ENCODE measurements at regions not wholly inside any gene's neighbourhood (a gene's known extent, or its start where the extent isn't known, plus 50 kb on each side); places are given as distances from the start of the nearest gene placed in this dataset.

DNA sequence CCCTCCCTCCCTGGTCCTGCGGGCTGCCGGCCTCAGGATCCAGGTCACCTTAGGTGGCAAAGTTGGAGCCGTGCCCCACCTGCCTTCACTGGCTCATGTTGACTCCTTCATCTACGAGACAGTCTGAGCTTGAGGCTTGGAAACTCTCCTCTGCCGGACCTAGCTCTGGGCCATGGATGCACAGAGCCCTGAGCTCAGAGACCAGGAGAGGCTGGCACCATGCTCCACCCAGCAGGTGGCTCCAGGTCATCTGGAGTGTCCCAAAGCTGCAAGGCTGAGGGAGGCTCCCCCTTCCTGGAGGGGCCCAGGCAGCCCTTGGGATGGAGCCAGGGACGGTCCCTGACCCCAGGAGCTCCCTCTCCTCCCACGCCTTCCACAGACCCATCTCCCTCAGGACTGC lies 81.3 kb downstream of the PDGFA start:
- TF ChIP-seq EP300 (IDR thresholded peaks at IDR 0.05; ENCODE audit: low read depth) (no peak), POLR2A (IDR thresholded peaks at IDR 0.05) (no peak), POLR2AphosphoS5 (IDR thresholded peaks at IDR 0.05) (no peak), CTCF (IDR thresholded peaks at IDR 0.05) (no peak)
- WGBS, 2 donors (ENCODE audit: low coverage in 1 of 2): 87% methylated on average over 6 of the region's 7 CpGs; no CpG with 5 or more reads in 1 of the 2 donors
- in situ Hi-C loops (cut with MboI; ENCODE audit: low pct_ligation_motif_present in 1 of 4, low pct_unique_long_range_greater_than_20kb in 1 of 4, low sequenced_read_pairs in 3 of 4) (no loop called here), intact Hi-C loops (cut with DNase I; ENCODE audit: low total_unique reads) (no loop called here)
- Histone ChIP-seq H3K27me3 (no peaks in the 10 kb centered on the region), H3K27ac (no peak overlapping the region), H3K4me1 (peaks cover 0 to 7% (median 3%) of the 10 kb centered on the region in 4 donors), H3K36me3 (no peaks in the 10 kb centered on the region), H3K4me3 (no peak overlapping the region), H3K9me3 (no peaks in the 10 kb centered on the region)
- DNase-seq: no peak

DNA sequence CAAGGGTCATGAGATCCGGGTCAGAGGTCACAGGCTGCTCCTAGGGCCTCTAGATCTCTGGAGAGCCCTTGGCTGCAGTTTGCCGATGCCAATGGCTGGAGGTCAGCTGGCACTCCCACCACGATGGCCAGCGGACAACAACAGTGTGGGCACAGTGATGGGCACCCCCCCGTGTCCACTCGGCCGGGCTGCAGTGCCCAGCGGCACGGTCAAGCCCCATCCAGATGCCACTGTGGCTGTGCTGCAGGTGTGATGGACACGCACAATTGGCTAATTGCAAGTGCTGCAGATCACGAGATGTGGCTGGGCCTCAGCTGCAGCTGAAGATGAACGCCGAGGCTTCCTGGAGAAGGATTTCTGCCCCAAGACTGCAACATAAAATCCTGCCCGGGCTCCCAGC lies 80.7 kb downstream of the PDGFA start:
- WGBS, 2 donors (ENCODE audit: low coverage in 1 of 2): 93% methylated on average over 13 of the region's 14 CpGs; no CpG with 5 or more reads in 1 of the 2 donors
- no peaks in the 10 kb centered on the region for H3K27me3 ChIP-seq
- H3K36me3 ChIP-seq: no peaks in the 10 kb centered on the region
- H3K9me3 ChIP-seq: no peaks in the 10 kb centered on the region
- intact Hi-C loops (cut with DNase I; ENCODE audit: low total_unique reads) (no loop called here), in situ Hi-C loops (cut with MboI; ENCODE audit: low pct_ligation_motif_present in 1 of 4, low pct_unique_long_range_greater_than_20kb in 1 of 4, low sequenced_read_pairs in 3 of 4) (no loop called here)
- H3K4me3 ChIP-seq: no peak overlapping the region
- H3K4me1 ChIP-seq: peaks cover 0 to 7% (median 3%) of the 10 kb centered on the region in 4 donors
- TF ChIP-seq POLR2A (IDR thresholded peaks at IDR 0.05) (no peak), CTCF (IDR thresholded peaks at IDR 0.05) (no peak), EP300 (IDR thresholded peaks at IDR 0.05; ENCODE audit: low read depth) (no peak), POLR2AphosphoS5 (IDR thresholded peaks at IDR 0.05) (no peak)
- DNase-seq: no peak
- no peak overlapping the region for H3K27ac ChIP-seq

- 33 to 86% methylated on average over 1 to 10 of the region's 10 CpGs for WGBS, 2 donors (ENCODE audit: low coverage in 1 of 2)
- TF ChIP-seq EP300 (IDR thresholded peaks at IDR 0.05; ENCODE audit: low read depth) (no peak), POLR2AphosphoS5 (IDR thresholded peaks at IDR 0.05) (no peak)
- Histone ChIP-seq H3K27ac (no peak overlapping the region), H3K27me3 (no peaks in the 10 kb centered on the region), H3K4me1 (peaks cover 0 to 7% (median 3%) of the 10 kb centered on the region in 4 donors), H3K9me3 (no peaks in the 10 kb centered on the region), H3K36me3 (no peaks in the 10 kb centered on the region), H3K4me3 (no peak overlapping the region)
- in situ Hi-C loops (cut with MboI; ENCODE audit: low pct_ligation_motif_present in 1 of 4, low pct_unique_long_range_greater_than_20kb in 1 of 4, low sequenced_read_pairs in 3 of 4): no loop called here
- no peak for DNase-seq
- intact Hi-C loops (cut with DNase I; ENCODE audit: low total_unique reads): no loop called here
Measured at GRCh38 chr7:440059-440749, 79.4 kb downstream of the PDGFA start.

DNA sequence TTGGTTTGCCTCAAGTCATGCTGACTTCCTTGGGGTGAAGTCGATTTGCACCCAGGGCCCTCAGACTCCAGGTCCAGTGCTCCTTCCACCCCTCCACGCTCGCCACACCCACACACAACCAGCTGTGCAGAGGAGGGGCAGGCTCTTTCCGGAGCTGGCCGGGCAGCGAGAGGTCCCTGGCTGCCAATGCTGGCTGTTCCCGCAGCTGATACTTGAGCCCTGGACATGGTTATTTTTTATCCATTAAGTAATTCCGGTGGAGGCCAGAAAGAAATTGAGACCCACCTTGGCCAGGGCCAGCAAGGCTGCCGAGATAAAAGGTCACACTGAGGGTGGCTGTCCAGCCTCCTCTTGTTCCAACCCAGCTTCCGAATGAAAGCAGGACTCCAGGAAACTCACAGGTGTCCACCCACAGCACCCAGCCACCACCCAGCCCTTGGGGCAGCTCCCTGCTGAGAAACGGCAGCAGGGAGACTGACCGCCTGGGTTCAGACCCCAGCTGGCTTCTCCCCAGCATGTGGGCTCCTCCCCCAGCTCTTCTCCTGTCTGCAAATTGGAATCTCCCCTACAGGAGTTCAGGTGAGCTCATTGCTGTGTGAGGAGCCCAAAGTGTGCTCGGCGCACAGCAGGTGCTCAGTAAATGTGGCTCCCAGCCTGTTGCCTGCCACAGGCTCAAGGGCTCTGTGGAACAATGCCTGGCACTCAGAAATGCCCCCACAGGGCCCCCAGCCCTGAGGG lies 77.8 kb downstream of the PDGFA start:
- H3K27ac ChIP-seq: no peak overlapping the region
- in situ Hi-C loops (cut with MboI; ENCODE audit: low pct_ligation_motif_present in 1 of 4, low pct_unique_long_range_greater_than_20kb in 1 of 4, low sequenced_read_pairs in 3 of 4): no loop called here
- DNase-seq: no peak
- WGBS, 2 donors (ENCODE audit: low coverage in 1 of 2): 92% methylated on average over 14 of the region's 14 CpGs; no CpG with 5 or more reads in 1 of the 2 donors
- TF ChIP-seq CTCF (IDR thresholded peaks at IDR 0.05) (no peak), POLR2A (IDR thresholded peaks at IDR 0.05) (no peak), EP300 (IDR thresholded peaks at IDR 0.05; ENCODE audit: low read depth) (no peak), POLR2AphosphoS5 (IDR thresholded peaks at IDR 0.05) (no peak)
- H3K27me3 ChIP-seq: no peaks in the 10 kb centered on the region
- no peak overlapping the region for H3K4me3 ChIP-seq
- H3K36me3 ChIP-seq: no peaks in the 10 kb centered on the region
- no peaks in the 10 kb centered on the region for H3K9me3 ChIP-seq
- intact Hi-C loops (cut with DNase I; ENCODE audit: low total_unique reads): no loop called here
- H3K4me1 ChIP-seq: no peaks in the 10 kb centered on the region

All from transverse colon (tissue), 4 donors.